H1 (cell line): ENCODE measurements at regions not wholly inside any gene's neighbourhood (a gene's known extent, or its start where the extent isn't known, plus 50 kb on each side); places are given as distances from the start of the nearest gene placed in this dataset.

ENCODE experiments used
- CTCF ChIA-PET: fragments of 300-600 bp; sonication (Branson Sonifier 250); formaldehyde crosslinking; loops from one replicate; lab custom pipeline; 2021; ENCODE audit not compliant: partially characterized antibody; lab: Charles Lee
- POLR2A ChIA-PET: fragments of 300-600 bp; sonication (Branson Sonifier 250); formaldehyde crosslinking; loops from one replicate; lab custom pipeline; 2021; ENCODE audit warnings: inconsistent platforms; ENCODE audit not compliant: partially characterized antibody; lab: Charles Lee
- DNase-seq, 2 experiments: peaks; one replicate each; pipeline versions ENCODE4 v3.0.0 to v3.0.0-alpha.2; 2010 to 2022; ENCODE audit warnings: low spot score in 2 of 2, low read depth in 1 of 2, mixed read lengths in 1 of 2
- FAIRE-seq: peaks from 2 replicates; lab custom pipeline; 2011; peaks lifted over from hg19 to GRCh38; lab: Jason Lieb, UNC
- H2AFZ ChIP-seq: 2 replicates; pipeline ENCODE4 v1.8.1; 2012; ENCODE audit warnings: low read length, inconsistent platforms
- H2AK5ac ChIP-seq: 2 replicates; pipeline ENCODE4 v1.6.1; 2013; ENCODE audit warnings: low read depth, low read length
- H2BK120ac ChIP-seq: replicated peaks from 2 replicates; pipeline ENCODE3; 2013; ENCODE audit warnings: low read depth, low read length, inconsistent platforms
- H2BK12ac ChIP-seq: 2 replicates; pipeline ENCODE4 v1.6.1; 2013; ENCODE audit warnings: low read depth, low read length
- H2BK15ac ChIP-seq: 2 replicates; pipeline ENCODE4 v1.6.1; 2013; ENCODE audit warnings: low read length
- H2BK20ac ChIP-seq: 2 replicates; pipeline ENCODE4 v1.6.1; 2013; ENCODE audit warnings: low read length
- H2BK5ac ChIP-seq: 2 replicates; pipeline ENCODE4 v1.6.1; 2013; ENCODE audit warnings: low read depth, low read length
- H3K14ac ChIP-seq: 2 replicates; pipeline ENCODE4 v1.6.1; 2013; ENCODE audit warnings: inconsistent platforms; ENCODE audit not compliant: insufficient read length
- H3K18ac ChIP-seq: 2 replicates; pipeline ENCODE4 v1.6.1; 2013; ENCODE audit warnings: low read length; ENCODE audit errors: extremely low read depth
- H3K23ac ChIP-seq: 2 replicates; pipeline ENCODE4 v1.6.1; 2013; ENCODE audit warnings: inconsistent platforms; ENCODE audit not compliant: insufficient read length
- H3K23me2 ChIP-seq: 2 replicates; pipeline ENCODE4 v1.6.1; 2013; ENCODE audit warnings: low read depth, low read length
- H3K27ac ChIP-seq: 2 replicates; pipeline ENCODE4 v1.6.1; 2011; ENCODE audit warnings: low read depth, low read length, inconsistent platforms
- H3K27me3 ChIP-seq, 4 experiments: replicated peaks in 1 of 4; 1 replicate in 1 of 4; 2 replicates in 3 of 4; pipeline versions ENCODE4 v1.6.1 to v1.8.1; 2011 to 2013; ENCODE audit warnings: low read length in 3 of 4, mild to moderate bottlenecking in 3 of 4, inconsistent platforms in 2 of 4, mixed read lengths in 2 of 4, moderate library complexity in 1 of 4; ENCODE audit not compliant: control insufficient read depth in 3 of 4, insufficient read depth in 3 of 4; ENCODE audit errors: extremely low read depth in 1 of 4
- H3K36me3 ChIP-seq, 4 experiments: 2 replicates each; pipeline versions ENCODE4 v1.6.1 to v1.8.1; 2011 to 2013; ENCODE audit warnings: mild to moderate bottlenecking in 4 of 4, low read length in 3 of 4, moderate library complexity in 2 of 4, control low read depth in 1 of 4, inconsistent platforms in 1 of 4; ENCODE audit not compliant: insufficient read depth in 4 of 4, control insufficient read depth in 2 of 4
- H3K4ac ChIP-seq: replicated peaks from 2 replicates; pipeline ENCODE3; 2013; ENCODE audit warnings: low read length, low read depth, mixed read lengths, inconsistent platforms; ENCODE audit not compliant: insufficient read length
- H3K4me1 ChIP-seq, 4 experiments: replicated peaks in 1 of 4; 1 replicate in 1 of 4; 2 replicates in 3 of 4; pipeline versions ENCODE4 v1.6.1 to v1.8.1; 2011 to 2013; ENCODE audit warnings: low read length in 3 of 4, inconsistent platforms in 2 of 4, mixed read lengths in 1 of 4; ENCODE audit not compliant: insufficient read depth in 4 of 4, control insufficient read depth in 3 of 4
- H3K4me2 ChIP-seq, 2 experiments: 2 replicates each; pipeline versions ENCODE4 v1.6.1 to v1.8.1; 2011 to 2013; ENCODE audit warnings: low read depth in 2 of 2, low read length in 2 of 2, control low read depth in 1 of 2, inconsistent platforms in 1 of 2, mild to moderate bottlenecking in 1 of 2; ENCODE audit not compliant: insufficient read depth in 1 of 2
- H3K4me3 ChIP-seq, 4 experiments: fragments of 200-600, 300-600 bp in 1 of 4; sonication (generic), shearing (Covaris generic), sonication (Bioruptor Twin) in 1 of 4; 2 replicates each; pipeline versions ENCODE4 v1.5.1 to v1.8.1; 2011 to 2016; ENCODE audit warnings: low read length in 4 of 4, low read depth in 3 of 4, control low read depth in 2 of 4, inconsistent platforms in 2 of 4, mild to moderate bottlenecking in 2 of 4, mixed read lengths in 1 of 4, moderate library complexity in 1 of 4; ENCODE audit not compliant: insufficient read depth in 2 of 4; ENCODE audit errors: extremely low read depth in 1 of 4
- H3K56ac ChIP-seq: replicated peaks from 2 replicates; pipeline ENCODE3; 2013; ENCODE audit warnings: low read depth, mild to moderate bottlenecking, mixed read lengths, low read length, inconsistent platforms; ENCODE audit not compliant: insufficient read length
- H3K79me1 ChIP-seq: 2 replicates; pipeline ENCODE4 v1.6.1; 2013; ENCODE audit warnings: low read depth, low read length, control low read depth
- H3K79me2 ChIP-seq, 2 experiments: 2 replicates each; pipeline versions ENCODE4 v1.6.1 to v1.8.1; 2012 to 2013; ENCODE audit warnings: low read length in 2 of 2, mild to moderate bottlenecking in 2 of 2, inconsistent platforms in 1 of 2; ENCODE audit not compliant: insufficient read depth in 2 of 2, control insufficient read depth in 1 of 2
- H3K9ac ChIP-seq, 4 experiments: replicated peaks in 1 of 4; 1 replicate in 1 of 4; 2 replicates in 3 of 4; pipeline versions ENCODE4 v1.6.1 to v1.8.1; 2011 to 2013; ENCODE audit warnings: low read depth in 3 of 4, low read length in 3 of 4, control low read depth in 2 of 4, mild to moderate bottlenecking in 2 of 4, moderate library complexity in 2 of 4, inconsistent platforms in 1 of 4; ENCODE audit errors: extremely low read depth in 1 of 4
- H3K9me3 ChIP-seq, 2 experiments: 2 replicates each; pipeline versions ENCODE4 v1.6.1 to v1.8.1; 2012 to 2013; ENCODE audit warnings: mild to moderate bottlenecking in 2 of 2, moderate library complexity in 2 of 2, control low read depth in 1 of 2, inconsistent platforms in 1 of 2, low read depth in 1 of 2, low read length in 1 of 2, mixed read lengths in 1 of 2; ENCODE audit not compliant: insufficient read depth in 2 of 2
- H4K20me1 ChIP-seq, 2 experiments: replicated peaks in 1 of 2; 2 replicates each; pipeline versions ENCODE3 to v1.8.1; 2011 to 2013; ENCODE audit warnings: inconsistent platforms in 2 of 2, low read length in 2 of 2, mild to moderate bottlenecking in 1 of 2; ENCODE audit not compliant: insufficient read depth in 2 of 2, control insufficient read depth in 1 of 2
- H4K5ac ChIP-seq: 2 replicates; pipeline ENCODE4 v1.6.1; 2013; ENCODE audit warnings: low read length, low read depth, mixed read lengths, inconsistent platforms; ENCODE audit not compliant: insufficient read length
- H4K8ac ChIP-seq: 2 replicates; pipeline ENCODE4 v1.8.0; 2013; ENCODE audit warnings: mild to moderate bottlenecking, moderate library complexity, low read length, inconsistent platforms; ENCODE audit not compliant: insufficient read depth; ENCODE audit errors: extremely low read depth
- H4K91ac ChIP-seq: replicated peaks from 2 replicates; pipeline ENCODE3; 2013; ENCODE audit warnings: low read length, mixed read lengths, inconsistent platforms; ENCODE audit not compliant: insufficient read length
- BACH1 ChIP-seq: IDR thresholded peaks from 2 replicates; pipeline ENCODE4 v1.6.1; 2012; ENCODE audit warnings: low read length, improper control_type of control experiment
- CHD2 ChIP-seq: IDR thresholded peaks from 2 replicates; pipeline ENCODE4 v1.6.1; 2012; ENCODE audit warnings: low read length, improper control_type of control experiment
- CREB1 ChIP-seq: IDR thresholded peaks from 2 replicates; pipeline ENCODE4 v1.6.1; 2012; ENCODE audit warnings: inconsistent platforms
- EZH2 ChIP-seq: fragments of 200-600 bp; sonication (generic); IDR thresholded peaks from 2 replicates; pipeline ENCODE4 v1.7.1; 2012; ENCODE audit warnings: low read depth, mild to moderate bottlenecking, moderate library complexity, low read length, inconsistent platforms; ENCODE audit not compliant: severe bottlenecking
- SIN3A ChIP-seq, 2 experiments: IDR thresholded peaks in 1 of 2; conservative IDR thresholded peaks in 1 of 2; 2 replicates each; pipeline ENCODE4 v1.6.1; 2011 to 2012; ENCODE audit warnings: low read length in 2 of 2, improper control_type of control experiment in 1 of 2, low read depth in 1 of 2, mild to moderate bottlenecking in 1 of 2
- WGBS, 2 experiments: shearing (Covaris generic) in 1 of 2; methylation state at CpG; one replicate each; pipeline versions ENCODE4 v1.1.6 to v1.1.7; 2013 to 2015; ENCODE audit warnings: low lambda C conversion rate in 2 of 2, mixed read lengths in 2 of 2, inconsistent platforms in 1 of 2, low coverage in 1 of 2, missing lambda C conversion rate in 1 of 2; ENCODE audit not compliant: insufficient replicate concordance in 2 of 2, insufficient coverage in 1 of 2, insufficient read length in 1 of 2; ENCODE audit errors: extremely low coverage in 1 of 2, missing lambda C conversion rate in 1 of 2; 5-methylcytosine and 5-hydroxymethylcytosine counted together

DNA sequence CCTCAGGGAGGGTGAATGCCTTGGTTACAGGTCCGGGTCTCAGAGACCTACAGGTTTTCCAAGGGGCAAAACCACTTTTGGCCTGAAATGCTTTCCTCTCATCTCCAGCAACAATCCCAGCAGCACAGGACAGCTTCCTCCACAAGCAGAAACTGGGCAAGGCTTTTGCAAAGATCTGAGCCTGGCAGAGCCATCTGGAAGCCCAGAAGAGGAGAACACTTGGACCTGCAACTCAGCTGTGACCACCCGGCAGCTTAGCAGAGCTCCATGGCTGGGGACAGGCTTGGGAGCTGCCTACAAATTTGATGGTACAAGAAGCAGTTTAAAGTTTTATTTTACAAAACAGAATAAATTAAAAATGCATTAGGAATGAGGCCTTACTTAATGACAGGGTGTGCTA is 90.0 kb upstream of the KCND3 start:
- no peaks in the 10 kb centered on the region for H3K79me1 ChIP-seq
- H3K9ac ChIP-seq: no peak overlapping the region
- no peak overlapping the region for H3K18ac ChIP-seq
- H3K27ac ChIP-seq: no peak overlapping the region
- no peaks in the 10 kb centered on the region for H3K4me1 ChIP-seq
- no peaks in the 10 kb centered on the region for H3K9me3 ChIP-seq
- H2AK5ac ChIP-seq: no peak overlapping the region
- FAIRE-seq (no peak), DNase-seq (no peak)
- H3K23ac ChIP-seq: no peak overlapping the region
- POLR2A ChIA-PET: no interaction called here
- no peaks in the 10 kb centered on the region for H3K27me3 ChIP-seq
- no peak overlapping the region for H3K14ac ChIP-seq
- H3K56ac ChIP-seq: no peak overlapping the region
- WGBS, 2 experiments: 95% methylated on average over 2 of the region's 2 CpGs; no CpG with 5 or more reads in 1 of the 2 experiments
- H4K8ac ChIP-seq: no peak overlapping the region
- no peak overlapping the region for H2BK12ac ChIP-seq
- TF ChIP-seq CREB1: no peak
- TF ChIP-seq SIN3A (conservative IDR thresholded peaks at IDR 0.05 in 1 of 2, IDR thresholded peaks at IDR 0.05 in 1 of 2; ENCODE audit: low read depth in 1 of 2, low read length in 2 of 2): no peak
- TF ChIP-seq CHD2: no peak
- no peak for TF ChIP-seq EZH2
- TF ChIP-seq BACH1: no peak
- H2BK20ac ChIP-seq: no peak overlapping the region
- CTCF ChIA-PET: interaction anchor here (0.6 kb wide), 1 partner anchor 88 kb away, joined by 3 read pairs; no protein-coding TSS in a partner anchor
- H3K79me2 ChIP-seq: no peaks in the 10 kb centered on the region
- H2BK120ac ChIP-seq: no peak overlapping the region
- H3K4me3 ChIP-seq: no peak overlapping the region
- no peaks in the 10 kb centered on the region for H4K20me1 ChIP-seq
- H3K4me2 ChIP-seq: no peak overlapping the region
- H4K91ac ChIP-seq: no peak overlapping the region
- H3K36me3 ChIP-seq: no peaks in the 10 kb centered on the region
- H2AFZ ChIP-seq: no peak overlapping the region
- H3K4ac ChIP-seq: no peak overlapping the region
- H2BK15ac ChIP-seq: no peak overlapping the region
- peaks cover 6% of the 10 kb centered on the region; the same call in 1 of the 2 replicates for H3K23me2 ChIP-seq
- H2BK5ac ChIP-seq: no peak overlapping the region
- no peak overlapping the region for H4K5ac ChIP-seq
